Astrocyte of the cerebellum (primary cell): ENCODE measurements at regions not wholly inside any gene's neighbourhood (a gene's known extent, or its start where the extent isn't known, plus 50 kb on each side); places are given as distances from the start of the nearest gene placed in this dataset.

Source experiments
- DNase-seq: peaks from one replicate; pipeline ENCODE4 v3.0.0-alpha.2; 2011; ENCODE audit warnings: low read depth
- H3K4me3 ChIP-seq: 2 replicates; pipeline ENCODE4 v1.5.1; 2011; ENCODE audit warnings: mild to moderate bottlenecking, low read depth, low read length, moderate library complexity
- in situ Hi-C: cut with HindIII; loops from 2 replicates; pipeline ENCODE4 v1.10.0; 2017; ENCODE audit warnings: low sequenced_read_pairs
- TF ChIP-seq, protein P1 (sequence below): IDR thresholded peaks from 2 replicates; pipeline ENCODE4 v1.5.1; 2012; ENCODE audit warnings: low read length, low read depth, moderate library complexity, mild to moderate bottlenecking; ENCODE audit errors: missing control alignments

DNA sequence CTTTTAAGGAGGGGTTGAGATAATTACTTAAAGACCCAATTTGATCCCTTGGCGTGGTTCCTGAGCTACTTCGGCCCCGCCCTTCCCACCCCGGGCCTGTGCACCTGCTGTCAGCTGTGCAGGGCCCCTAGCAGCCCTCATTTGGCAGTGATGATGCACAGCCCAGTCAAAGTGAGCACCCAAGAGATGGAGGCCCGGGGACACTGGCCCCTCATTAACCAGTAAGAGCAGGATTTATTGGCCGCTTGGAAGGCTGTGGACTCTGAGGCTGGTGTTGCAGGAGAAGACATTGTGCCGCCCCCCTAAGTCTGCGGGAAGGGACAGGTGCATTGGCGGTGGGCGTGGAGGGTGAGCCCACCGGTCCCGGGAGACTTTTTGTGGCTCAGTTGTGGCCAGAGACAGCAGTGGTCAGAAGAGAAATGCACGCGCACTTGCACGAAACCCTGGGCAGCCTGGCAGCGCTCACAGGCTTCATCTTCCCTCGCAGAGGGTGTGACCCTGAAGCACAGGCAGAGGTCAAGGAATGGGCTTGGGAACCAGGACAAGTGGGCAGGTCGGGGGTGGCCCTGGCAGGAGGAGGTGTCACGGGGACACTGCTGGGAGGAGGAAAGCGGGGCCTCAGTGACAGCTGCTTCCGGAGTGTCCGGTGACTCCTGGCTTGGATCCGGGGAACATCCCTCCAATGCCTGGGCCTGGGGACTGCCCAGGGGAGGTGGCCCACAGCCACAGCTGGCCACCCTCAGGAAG, 74.0 kb upstream of the RXRA start:
- in situ Hi-C loops, result no loop called here
- H3K4me3 ChIP-seq, result no peak overlapping the region
- TF ChIP-seq, protein P1, sequence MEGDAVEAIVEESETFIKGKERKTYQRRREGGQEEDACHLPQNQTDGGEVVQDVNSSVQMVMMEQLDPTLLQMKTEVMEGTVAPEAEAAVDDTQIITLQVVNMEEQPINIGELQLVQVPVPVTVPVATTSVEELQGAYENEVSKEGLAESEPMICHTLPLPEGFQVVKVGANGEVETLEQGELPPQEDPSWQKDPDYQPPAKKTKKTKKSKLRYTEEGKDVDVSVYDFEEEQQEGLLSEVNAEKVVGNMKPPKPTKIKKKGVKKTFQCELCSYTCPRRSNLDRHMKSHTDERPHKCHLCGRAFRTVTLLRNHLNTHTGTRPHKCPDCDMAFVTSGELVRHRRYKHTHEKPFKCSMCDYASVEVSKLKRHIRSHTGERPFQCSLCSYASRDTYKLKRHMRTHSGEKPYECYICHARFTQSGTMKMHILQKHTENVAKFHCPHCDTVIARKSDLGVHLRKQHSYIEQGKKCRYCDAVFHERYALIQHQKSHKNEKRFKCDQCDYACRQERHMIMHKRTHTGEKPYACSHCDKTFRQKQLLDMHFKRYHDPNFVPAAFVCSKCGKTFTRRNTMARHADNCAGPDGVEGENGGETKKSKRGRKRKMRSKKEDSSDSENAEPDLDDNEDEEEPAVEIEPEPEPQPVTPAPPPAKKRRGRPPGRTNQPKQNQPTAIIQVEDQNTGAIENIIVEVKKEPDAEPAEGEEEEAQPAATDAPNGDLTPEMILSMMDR, result no peak
- DNase-seq, result no peak

- no peak for DNase-seq
- in situ Hi-C loops, result no loop called here
- no peak overlapping the region for H3K4me3 ChIP-seq
- TF ChIP-seq, protein P1, result no peak
Measured at GRCh38 chr9:134253606-134254205, 72.5 kb upstream of the RXRA start.

- H3K4me3 ChIP-seq, result no peak overlapping the region
- DNase-seq, result no peak
- TF ChIP-seq, protein P1, result no peak
- in situ Hi-C loops, result no loop called here
Measured at GRCh38 chr9:134258332-134258731, 67.9 kb upstream of the RXRA start.

- no peak overlapping the region for H3K4me3 ChIP-seq
- in situ Hi-C loops, result no loop called here
- DNase-seq, result no peak
- TF ChIP-seq, protein P1, result no peak
Measured at GRCh38 chr9:134258828-134259546, 67.3 kb upstream of the RXRA start.

DNA sequence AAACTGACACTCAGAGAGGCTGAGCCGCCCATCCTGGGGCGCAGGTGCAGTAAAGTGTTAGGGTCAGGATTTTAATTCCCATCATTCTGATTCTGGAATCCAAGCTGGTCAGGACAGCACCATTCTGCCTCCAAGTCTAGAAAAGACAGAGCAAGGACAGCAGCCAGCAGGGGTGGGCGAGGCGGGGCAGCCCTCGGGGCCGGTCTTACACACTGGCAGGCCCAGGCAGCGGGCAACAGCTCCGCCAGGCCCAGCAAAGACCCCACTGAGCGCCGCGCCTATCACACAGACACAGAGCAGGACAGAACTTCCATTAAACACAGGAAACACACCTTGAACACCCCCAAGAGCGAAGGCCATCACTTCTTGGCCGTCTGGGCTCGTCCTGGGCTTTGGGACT, 66.5 kb upstream of the RXRA start:
- TF ChIP-seq, protein P1, result no peak
- H3K4me3 ChIP-seq, result no peak overlapping the region
- in situ Hi-C loops, result loop anchor here (10.0 kb wide), 1 partner anchor 55 kb away; no protein-coding TSS in a partner anchor
- DNase-seq, result no peak

GRCh38 chr9:134260801-134261200, 65.5 kb upstream of the RXRA start:
- no peak for DNase-seq
- H3K4me3 ChIP-seq, result no peak overlapping the region
- in situ Hi-C loops, result loop anchor here (10.0 kb wide), 1 partner anchor 54 kb away; no protein-coding TSS in a partner anchor
- TF ChIP-seq, protein P1, result no peak
